Mucosa of gallbladder (tissue), 1 donor: ENCODE measurements at regions not wholly inside any gene's neighbourhood (a gene's known extent, or its start where the extent isn't known, plus 50 kb on each side); places are given as distances from the start of the nearest gene placed in this dataset.

Source experiments
- DNase-seq: peaks from one replicate; pipeline ENCODE4 v3.0.0-alpha.2; 2020; ENCODE audit warnings: low spot score
- donor health status: DM: no; HTN: no; CAD: no.

DNA sequence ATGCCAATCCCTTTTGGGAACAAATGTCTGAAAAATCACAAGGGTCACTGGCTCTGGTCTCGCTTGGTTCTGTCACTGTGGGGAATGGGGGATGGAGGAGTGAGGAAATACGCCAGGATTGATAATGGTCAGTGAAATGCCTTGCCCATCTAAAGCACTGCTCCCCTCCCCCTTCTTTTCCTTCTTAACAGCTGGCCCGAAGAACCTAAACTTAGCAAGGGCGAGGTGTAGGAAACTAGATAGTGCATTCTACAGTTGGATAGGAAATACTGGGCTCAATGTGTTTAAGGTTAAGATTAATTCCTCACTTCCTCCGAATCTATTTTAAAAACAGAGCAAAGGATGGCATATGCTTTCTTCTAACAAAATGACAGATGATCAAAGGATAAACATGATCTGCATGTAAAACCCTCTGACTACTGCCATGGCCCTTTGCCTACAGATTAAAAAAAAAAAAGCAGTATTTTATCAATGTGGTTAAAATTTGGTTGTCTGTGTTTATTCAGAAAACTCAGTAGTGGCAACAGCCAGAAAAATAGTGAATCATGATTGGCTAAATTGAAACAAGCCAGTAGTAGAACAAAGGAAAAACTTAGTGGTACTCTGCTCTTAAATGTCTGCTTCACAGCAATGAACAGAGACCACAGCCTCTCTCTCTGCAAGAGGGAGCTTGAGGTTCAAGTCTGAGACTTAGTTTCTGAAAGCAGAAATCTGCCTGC lies 86.1 kb upstream of the VAV3 start:
- DNase-seq: no peak

DNA sequence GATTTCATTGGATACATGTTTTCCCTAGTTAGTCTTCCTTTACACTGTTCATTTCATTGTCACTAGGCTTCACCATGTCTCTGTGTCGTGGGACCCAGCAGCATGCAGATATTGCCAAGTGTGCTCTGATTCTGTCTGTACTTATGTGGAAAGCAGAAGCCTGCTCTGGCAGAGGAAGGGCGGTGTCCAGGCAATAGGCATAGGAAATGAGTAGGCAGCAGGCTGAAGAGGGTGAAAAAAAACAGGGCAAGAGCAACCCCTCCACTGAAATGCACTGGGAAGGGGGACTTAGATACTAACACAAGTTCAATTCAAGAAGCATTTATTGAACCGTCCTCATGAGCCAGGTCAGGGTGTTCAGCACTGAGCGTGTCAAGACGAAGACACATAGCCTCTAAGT lies 85.2 kb upstream of the VAV3 start:
- no peak for DNase-seq

DNA sequence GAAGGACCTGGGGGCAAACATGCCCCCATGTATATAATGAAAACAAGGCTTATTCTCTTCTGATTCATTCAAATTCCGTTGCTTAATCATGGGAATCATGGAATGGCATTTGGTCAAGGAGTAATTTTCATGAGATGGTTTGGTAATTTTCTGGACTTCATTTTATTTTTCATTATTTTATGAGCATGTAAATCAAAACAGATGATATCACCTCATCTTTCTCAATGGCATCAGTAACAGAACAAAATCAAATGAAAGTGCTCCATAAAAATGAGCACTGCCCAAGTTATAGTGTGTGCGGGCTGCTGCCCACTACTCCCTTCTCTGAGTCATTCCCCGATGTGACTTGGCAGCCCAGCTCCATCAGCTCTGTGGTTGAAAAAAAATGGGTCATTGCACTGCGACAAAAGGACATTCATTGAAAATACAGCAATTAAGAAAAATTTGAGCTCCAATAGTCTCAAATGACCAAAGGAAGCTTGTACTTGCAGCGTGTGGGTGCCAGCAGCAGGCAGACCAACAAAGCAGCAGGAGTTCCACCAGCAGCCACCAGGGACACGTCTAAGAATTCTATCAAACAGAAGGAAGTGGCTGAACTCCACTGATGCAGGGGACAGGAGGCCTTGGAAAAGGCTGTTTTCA lies 84.3 kb upstream of the VAV3 start:
- DNase-seq: no peak

DNA sequence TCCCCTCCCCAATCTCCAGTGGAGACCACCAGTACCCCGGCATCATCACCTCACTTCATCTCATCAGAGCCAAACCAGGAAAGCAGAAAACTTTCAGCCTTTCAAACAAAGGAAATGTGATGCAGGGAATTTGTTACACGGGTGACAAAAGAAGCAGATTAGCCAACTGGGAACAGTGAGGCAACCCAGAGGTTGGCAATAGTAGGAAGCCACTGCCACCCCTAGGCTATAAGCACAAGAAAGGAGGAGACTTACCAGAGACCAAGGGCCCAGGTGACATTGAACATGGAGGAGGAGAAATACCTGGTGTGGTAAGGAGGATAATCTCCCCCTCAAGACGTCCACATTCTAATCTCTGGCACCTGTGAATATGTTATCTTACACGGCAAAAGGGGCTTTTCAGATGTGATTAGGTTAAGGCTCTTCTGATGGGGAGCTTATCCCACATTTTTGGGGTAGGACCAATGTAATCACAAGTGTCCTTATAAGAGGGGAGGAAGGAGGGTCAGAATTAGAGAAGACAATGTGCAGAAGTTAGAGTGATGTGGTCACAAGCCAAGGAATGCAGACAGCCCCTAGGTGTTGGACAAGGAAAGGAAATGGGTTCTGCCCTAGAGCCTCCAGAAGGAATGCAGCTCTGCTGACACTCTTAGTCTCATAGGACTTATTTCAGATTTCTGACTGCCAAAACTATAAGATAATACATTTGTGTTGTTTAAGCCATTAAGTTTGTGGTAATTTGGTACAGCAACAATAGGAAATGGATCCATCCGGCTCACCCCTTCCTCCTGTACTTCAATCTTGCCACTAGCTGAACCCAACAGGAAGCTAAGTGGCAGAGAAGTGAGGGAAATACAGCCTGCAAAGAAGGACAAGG lies 83.6 kb upstream of the VAV3 start:
- DNase-seq: no peak

DNA sequence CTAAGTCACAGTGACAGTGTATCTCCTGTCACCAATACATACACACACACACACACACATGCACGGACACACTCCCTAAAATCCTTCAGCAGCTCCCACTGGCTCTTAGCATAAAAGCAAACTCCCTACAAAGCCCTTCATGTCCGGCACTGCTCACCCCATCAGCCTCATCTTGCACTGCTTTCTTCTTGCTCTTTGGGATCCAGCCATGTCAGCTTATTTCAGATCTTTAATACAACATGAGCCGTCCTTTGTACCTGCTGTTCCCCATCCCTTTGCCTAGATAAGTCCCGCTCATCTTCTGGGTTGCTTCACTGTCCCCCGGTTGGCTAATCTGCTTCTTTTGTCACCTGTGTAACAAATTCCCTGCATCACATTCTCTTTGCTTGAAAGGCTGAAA lies 82.1 kb upstream of the VAV3 start:
- DNase-seq: no peak

DNA sequence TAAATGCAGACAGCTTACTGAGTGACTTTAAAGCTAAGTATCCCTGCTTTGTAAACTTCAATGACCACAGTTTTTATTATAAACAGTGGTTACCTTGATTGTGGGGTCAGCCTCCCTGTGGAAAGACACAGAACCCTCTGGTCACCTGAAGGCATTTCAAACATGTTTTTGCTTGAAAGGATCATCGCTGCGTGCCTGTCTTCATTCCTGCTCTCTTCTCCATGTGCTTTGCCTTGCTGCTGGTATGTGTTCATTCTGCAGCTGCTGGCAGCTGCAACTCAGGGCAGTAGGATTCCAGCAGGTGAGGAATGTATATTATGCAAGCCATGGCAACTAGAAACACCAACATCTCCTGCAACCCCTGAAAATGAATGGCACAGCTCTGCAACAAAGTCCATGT lies 81.0 kb upstream of the VAV3 start:
- no peak for DNase-seq

DNA sequence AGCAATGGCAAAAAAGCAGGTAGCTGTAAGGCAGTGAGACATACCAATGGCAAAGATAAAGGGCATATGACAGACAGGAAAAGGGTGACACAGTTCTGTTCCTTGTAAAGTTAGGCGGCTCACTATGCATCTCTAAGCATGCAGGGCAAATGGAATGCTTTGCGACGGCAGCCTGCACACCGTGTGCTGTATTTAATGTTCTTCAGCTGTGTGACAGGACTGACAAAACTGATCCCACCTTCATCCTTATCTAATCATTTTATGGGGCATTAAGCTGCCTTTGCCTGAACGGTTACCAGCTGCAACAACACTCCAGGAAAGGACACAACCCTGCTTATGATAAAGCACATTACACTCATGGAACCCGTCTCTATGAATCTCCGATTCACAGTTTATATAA lies 80.5 kb upstream of the VAV3 start:
- DNase-seq: no peak

DNA sequence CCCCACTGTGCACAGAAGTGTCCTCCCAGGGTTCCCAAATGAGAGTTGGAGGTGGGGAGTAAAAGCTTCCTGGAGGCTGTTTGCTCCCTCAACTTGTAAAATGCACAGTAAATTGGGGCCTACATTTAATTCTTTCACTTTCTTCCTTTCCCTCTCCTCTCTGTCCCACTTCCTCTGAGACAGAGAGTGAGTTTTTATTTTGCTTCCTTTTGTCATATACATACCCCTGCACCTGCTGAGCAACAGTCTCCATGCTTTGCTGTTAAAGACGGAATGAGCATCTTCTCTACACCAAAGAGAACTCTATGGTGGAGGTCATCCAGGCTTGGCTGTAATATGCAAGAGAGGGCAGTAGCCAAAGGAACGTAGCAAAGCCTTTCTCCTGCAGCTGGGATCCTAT lies 79.3 kb upstream of the VAV3 start:
- no peak for DNase-seq

DNA sequence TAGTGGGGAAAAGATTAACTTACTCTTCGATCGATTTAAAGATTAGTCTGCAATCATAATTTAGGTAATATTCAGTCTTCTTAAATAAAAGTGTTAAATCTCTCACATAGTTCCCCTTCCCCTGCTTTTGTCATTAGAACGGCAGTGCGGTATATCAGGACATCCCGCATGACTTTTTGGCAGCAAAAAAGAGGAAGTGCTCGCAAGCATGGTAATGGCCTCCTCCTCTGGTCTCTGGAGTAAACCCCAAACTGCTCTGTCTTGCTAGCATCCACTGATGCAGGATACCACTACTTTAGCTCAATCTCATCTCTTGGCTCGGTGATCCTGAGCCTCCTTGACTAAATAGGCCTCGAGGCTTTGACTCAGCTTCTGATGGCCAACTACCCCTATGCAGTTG lies 78.7 kb upstream of the VAV3 start:
- no peak for DNase-seq

DNA sequence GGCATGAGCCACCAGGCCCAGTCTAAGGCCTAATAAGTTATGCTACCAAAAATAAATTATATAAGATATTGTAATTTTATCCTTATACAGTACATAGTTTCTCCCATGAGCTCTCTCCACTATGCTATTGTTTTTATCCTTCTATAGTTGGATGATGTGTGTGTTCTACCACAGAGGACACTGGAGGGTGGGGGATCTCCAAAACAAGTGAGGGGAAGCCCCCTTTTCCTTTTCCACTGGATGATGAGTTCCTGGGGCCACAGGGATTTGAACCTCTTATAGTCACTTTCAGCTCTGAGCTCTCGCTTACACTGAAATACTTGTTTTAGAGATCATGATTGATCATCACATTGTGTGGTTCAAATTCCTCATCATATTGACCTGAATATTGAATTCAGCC lies 77.6 kb upstream of the VAV3 start:
- no peak for DNase-seq

DNA sequence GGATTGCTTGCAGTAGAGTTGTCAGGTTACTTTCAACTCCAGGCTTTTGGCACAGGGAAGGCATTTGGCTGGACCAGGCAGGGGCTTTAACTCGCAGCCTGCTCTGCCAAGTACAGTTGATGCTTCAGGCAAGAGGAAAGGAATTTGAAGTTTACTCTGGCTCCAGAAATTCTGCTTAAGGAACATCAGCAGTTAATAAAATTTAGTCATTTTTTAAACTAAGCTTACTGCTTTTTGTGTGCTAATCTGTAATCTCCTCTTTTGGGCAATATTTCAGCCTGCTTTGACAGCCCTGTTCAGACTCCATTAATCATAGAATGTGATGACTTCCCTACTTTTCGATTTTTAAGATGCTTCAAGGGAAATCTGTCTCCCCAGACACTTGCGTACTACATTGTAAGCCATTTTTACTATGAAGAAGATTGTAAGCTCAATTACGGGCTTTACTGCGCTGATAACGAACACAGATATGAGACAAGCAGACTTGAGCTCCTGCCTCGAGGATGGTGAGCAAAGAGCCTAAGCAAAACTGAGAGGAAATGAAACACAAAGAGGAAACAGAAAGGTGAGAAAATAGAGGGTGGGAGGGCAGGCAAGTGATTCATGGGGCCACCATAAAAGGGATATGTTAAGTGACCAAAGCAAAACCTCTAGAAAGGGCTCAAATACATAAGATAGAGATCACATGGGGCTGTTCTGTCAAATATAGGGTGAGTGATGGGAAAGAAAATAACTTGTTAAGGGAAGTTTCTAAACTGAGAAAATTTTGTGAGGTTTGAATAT lies 76.6 kb upstream of the VAV3 start:
- no peak for DNase-seq

DNA sequence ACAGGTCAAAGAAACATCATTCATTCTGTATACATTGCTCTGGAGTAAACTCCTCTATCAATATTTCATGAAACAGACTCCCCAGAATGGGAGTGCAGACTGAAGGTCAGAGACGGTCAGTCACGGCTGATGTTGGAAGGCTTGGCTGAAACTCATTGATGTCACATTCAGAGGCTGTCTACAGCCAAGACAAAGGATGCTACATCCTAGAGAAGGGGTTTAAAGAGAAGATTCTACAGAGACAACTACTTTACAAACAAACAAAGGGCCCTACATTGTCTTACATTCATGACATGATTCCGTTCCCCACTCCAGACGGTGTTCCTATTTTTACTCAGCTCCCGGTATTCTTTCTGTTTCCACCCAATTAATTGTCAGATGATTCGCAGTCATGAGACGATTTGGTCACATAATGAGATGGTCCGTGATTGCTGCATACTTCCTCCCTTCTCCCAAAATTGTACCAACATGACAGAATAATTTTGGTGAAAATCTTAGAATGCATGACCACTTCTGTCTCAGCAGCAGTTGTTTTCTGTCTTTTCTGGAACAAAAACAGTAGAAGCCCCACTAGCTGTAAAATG lies 73.8 kb upstream of the VAV3 start:
- DNase-seq: no peak

DNA sequence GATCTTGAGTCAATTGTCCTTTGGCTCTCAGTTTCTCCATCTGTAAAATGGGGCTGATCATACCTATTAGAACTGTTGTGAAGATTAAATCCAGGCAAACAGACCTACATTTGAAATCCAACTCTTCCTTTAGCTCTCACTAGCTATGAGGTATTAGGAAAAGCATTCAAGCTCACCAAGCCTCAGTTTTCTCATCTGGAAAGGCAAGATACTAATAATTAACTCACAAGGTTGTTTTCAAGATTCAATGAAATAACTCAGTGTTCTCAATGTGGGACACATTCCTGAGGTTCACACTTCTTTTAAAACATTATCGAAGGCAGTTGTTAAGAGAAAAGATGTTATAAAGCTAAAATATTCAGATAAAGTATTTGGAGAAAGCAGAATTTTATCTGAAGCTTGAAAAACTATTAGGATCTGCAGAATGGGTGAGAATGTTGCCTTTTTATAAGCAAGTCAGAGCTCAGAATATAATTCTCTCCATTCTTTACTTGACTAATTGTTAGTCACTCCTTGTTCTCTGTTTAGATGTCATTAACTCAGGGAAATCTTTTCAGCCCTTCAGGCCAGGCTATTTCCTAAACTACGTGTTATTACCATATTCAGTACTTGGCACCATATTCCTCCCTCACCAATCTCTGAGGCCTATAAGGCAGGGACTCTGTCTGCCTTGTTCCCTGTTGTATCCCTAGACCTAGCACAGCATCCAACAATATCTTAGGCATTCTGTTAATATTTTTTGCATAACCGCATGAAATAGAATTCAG lies 72.0 kb upstream of the VAV3 start:
- no peak for DNase-seq

DNA sequence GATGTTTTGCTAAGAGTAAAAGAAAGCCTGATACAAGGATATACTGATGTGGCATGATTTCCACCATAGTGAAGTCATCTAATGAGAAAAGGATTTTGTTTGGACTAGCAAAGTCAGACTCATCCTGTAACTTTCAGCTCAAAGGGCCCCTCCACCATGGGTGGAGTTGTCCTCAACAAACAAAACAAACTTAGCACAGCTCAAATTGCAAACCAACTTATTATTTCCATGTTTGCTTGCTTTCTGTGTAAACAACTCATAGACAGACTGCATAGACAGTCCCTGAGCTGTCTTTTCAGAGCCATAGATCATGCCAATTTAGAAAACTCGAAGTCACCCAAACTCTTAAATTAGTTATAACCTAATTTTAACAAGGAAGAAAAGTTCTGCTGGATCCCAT lies 69.4 kb upstream of the VAV3 start:
- no peak for DNase-seq

DNA sequence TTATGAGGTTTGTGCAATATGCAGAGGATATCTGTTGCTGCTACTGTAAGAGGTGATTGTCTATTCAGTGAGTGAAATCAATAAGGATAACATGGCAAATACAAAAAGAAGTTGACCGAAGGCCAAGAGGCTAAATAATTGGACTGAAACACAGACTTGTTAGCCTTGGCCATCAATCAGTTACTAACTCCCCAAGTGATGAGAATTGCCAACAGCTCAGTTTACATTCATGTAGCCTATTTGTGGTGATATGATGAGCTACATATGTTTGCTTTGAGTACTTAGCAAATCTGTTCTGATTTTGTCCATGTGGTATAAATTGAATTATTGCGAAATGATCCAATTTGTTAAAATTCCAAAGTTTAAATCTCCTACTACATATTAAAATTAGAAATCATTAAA lies 68.6 kb upstream of the VAV3 start:
- no peak for DNase-seq

DNA sequence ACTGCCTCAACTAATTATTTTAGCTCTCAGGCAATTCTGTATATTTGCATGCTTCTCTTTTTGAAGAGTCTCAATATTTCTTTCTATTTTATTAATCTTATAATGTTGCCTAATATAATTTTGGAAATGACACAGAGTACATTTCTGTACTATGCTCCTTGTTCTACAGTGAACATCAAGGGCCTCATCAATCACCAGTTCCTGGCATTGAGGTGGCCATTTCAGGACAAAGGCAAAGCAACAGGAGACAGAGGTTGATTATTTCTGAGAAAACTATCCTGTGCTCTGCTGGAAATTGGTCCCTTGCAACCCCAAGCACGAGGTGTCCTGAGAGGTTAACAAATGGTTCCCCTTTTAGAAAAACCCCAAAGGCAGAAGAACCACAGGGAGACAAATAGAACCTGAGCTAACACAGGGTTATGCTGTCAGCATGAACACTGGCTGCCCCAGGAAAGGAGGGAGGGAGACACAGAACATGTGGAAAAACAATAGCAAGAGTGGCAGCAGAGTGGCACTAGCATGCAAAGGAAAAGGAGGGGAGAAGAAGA lies 63.9 kb upstream of the VAV3 start:
- no peak for DNase-seq

DNA sequence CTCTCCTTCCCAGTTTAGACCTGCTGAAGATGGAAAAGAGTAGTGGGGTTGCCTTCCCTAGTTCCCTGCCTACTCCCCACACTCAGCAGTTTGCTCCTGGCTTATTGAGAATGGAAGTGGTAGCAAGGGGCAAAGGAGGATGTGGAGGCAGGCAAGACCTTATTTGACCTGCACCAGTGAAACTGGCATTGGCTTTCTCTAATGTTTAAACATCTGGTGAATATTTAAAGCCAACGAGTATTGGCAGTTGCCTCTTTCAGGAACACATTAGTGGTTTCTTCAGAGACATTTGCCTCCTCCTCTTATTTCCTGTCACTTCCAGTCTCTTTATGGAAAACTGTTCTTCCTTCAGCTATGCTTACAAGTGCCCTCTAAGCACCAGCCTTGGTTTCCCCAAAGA lies 62.4 kb upstream of the VAV3 start:
- DNase-seq: no peak

DNA sequence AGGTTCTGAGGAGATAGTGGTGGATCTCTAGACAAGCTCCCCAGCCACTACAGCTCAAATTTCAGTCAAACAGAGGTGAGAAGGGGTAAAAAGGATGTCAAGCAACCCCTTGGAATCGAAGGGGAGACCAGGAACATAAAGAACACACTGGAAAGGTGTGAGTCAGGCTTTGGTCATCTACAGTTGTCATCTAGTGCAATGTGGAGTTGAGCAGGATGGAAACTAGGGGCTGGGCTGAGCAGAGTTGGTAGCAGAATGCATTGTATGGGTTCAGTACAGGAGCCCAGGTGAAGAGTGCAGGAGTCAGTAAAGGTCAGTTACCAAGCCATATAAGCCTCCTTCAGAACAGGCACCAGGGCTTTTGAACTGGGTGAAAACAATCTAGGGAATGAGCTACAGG lies 52.7 kb upstream of the VAV3 start:
- DNase-seq: no peak

DNA sequence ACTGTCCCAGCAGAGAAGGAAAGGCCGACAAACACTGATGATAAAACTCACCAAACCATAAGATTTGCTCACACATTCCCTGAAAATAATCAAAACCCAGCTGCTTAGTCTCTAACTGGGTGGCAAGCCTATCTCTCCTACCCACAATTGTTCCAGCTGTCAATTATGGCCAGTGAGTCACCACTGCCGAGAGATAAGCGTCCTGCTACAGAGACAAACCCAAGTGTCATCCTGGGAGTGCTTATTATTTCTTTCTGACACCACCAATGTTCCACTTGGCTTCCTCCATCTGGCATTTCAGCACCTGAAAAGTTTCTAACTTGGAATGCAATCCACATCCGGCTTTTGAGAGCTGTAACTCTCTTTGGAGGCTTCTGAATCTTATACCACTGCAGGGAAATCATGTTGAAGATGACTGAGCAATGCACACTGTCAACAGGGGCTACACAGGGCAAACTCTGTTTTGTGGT lies 51.5 kb upstream of the VAV3 start:
- peak; percentile 17 for DNase-seq
